ENCODE measurements at regions not wholly inside any gene's neighbourhood (a gene's known extent, or its start where the extent isn't known, plus 50 kb on each side); places are given as distances from the start of the nearest gene placed in this dataset.

DNA sequence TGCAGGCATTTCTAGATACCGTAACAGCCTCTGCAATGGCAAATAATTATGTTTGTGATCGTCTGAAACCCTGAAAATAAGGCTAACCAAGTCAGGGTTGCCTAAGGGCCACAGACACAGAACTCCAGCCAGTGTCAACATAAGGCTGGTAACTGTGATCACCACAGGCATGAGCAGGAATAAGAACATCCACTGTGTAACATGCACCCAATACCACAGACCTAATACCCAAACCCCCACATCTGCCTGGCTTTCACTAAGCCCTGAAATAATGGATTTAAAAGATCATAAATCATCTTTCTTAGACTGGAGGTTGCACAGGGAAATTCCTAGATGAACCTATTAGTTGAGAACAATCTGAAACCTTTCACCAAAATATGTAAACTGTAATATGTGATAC, 394.5 kb downstream of the NFIB start:
- Histone ChIP-seq H3K4me1 (ENCODE audit: insufficient read depth) (no peaks in the 10 kb centered on the region), H3K27ac (ENCODE audit: low read depth) (no peak overlapping the region), H3K27me3 (ENCODE audit: insufficient read depth) (no peaks in the 10 kb centered on the region), H3F3A (replicated peaks; ENCODE audit: low read depth) (no peaks in the 10 kb centered on the region), H3K9me2 (ENCODE audit: insufficient read depth) (peaks cover 3% of the 10 kb centered on the region; the same call in 1 of the 2 replicates), H2AFZ (no peak overlapping the region), H3K79me2 (replicated peaks; ENCODE audit: insufficient read depth) (no peaks in the 10 kb centered on the region), H3K36me3 (ENCODE audit: insufficient read depth) (no peaks in the 10 kb centered on the region), H3K4me3 (no peak overlapping the region), H4K20me1 (replicated peaks; ENCODE audit: insufficient read depth) (no peaks in the 10 kb centered on the region), H3K4me2 (no peak overlapping the region)
- ATAC-seq: no peak
- Mint-ChIP-seq H3K27ac (no peak overlapping the region), H3K27me3 (ENCODE audit: insufficient read depth, low read depth, poor library complexity) (no peaks in the 10 kb centered on the region), H3K36me3 (ENCODE audit: low read depth) (peaks cover 10% of the 10 kb centered on the region; the same call in 2 of the 3 replicates), H3K9me3 (peaks cover 11% of the 10 kb centered on the region; the same call in 2 of the 3 replicates), H3K4me3 (no peak overlapping the region), H3K4me1 (no peaks in the 10 kb centered on the region)
- TF ChIP-seq JUNB (IDR thresholded peaks at IDR 0.05; ENCODE audit: unreplicated experiment): no peak
- TF ChIP-seq EZH2 (IDR thresholded peaks at IDR 0.05; ENCODE audit: low read depth, unreplicated experiment): no peak
- TF ChIP-seq STAT1 (IDR thresholded peaks at IDR 0.05; ENCODE audit: unreplicated experiment): no peak
- no peak for TF ChIP-seq ZNF331 (CRISPR knock-in tag; IDR thresholded peaks at IDR 0.05; ENCODE audit: low read depth)
- no peak for TF ChIP-seq ZNF114 (CRISPR knock-in tag; IDR thresholded peaks at IDR 0.05)
- TF ChIP-seq POLR2AphosphoS5 (IDR thresholded peaks at IDR 0.05; ENCODE audit: low read depth): no peak
- no peak for TF ChIP-seq ETS1 (IDR thresholded peaks at IDR 0.05)
- no peak for TF ChIP-seq CREB1 (CRISPR knock-in tag; IDR thresholded peaks at IDR 0.05; ENCODE audit: low read depth)
- no peak for TF ChIP-seq ZNF462 (CRISPR knock-in tag; IDR thresholded peaks at IDR 0.05)
- TF ChIP-seq EZH2phosphoT487 (IDR thresholded peaks at IDR 0.05; ENCODE audit: unreplicated experiment): no peak
- TF ChIP-seq, protein P1, sequence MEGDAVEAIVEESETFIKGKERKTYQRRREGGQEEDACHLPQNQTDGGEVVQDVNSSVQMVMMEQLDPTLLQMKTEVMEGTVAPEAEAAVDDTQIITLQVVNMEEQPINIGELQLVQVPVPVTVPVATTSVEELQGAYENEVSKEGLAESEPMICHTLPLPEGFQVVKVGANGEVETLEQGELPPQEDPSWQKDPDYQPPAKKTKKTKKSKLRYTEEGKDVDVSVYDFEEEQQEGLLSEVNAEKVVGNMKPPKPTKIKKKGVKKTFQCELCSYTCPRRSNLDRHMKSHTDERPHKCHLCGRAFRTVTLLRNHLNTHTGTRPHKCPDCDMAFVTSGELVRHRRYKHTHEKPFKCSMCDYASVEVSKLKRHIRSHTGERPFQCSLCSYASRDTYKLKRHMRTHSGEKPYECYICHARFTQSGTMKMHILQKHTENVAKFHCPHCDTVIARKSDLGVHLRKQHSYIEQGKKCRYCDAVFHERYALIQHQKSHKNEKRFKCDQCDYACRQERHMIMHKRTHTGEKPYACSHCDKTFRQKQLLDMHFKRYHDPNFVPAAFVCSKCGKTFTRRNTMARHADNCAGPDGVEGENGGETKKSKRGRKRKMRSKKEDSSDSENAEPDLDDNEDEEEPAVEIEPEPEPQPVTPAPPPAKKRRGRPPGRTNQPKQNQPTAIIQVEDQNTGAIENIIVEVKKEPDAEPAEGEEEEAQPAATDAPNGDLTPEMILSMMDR (conservative IDR thresholded peaks at IDR 0.05; ENCODE audit: low read depth in 2 of 2): no peak
- TF ChIP-seq REST (IDR thresholded peaks at IDR 0.05; ENCODE audit: unreplicated experiment): no peak
- no peak for TF ChIP-seq NANOG (IDR thresholded peaks at IDR 0.05; ENCODE audit: borderline replicate concordance)
- no peak for DNase-seq (ENCODE audit: low spot score)

All from GM23338 (cell line).